ENCODE measurements at regions not wholly inside any gene's neighbourhood (a gene's known extent, or its start where the extent isn't known, plus 50 kb on each side); places are given as distances from the start of the nearest gene placed in this dataset.

DNA sequence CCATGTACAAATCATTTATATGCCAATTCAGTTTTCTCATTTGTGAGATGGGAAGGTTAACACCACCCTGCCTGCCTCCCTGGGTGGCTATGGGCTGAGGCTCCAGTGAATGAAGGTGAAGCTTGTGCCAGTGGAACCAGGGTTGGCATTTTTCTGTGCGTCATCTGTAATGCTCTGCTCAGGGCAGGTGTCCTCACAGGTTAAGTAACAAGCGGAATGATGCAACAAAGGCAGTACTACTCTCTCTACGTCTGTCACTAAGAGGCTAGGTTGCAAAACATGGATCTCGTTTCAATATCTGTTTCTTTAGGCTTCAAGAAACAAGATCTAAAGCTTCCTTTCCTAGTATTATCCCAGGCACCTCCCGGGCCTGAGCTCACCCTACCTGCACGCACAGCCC is 67.0 kb upstream of the ZNF648 start:
- Histone ChIP-seq H3K4me1 (no peaks in the 10 kb centered on the region), H3K4me3 (no peak overlapping the region), H3K36me3 (no peaks in the 10 kb centered on the region), H3K27me3 (no peaks in the 10 kb centered on the region), H3K27ac (no peak overlapping the region), H3K9me3 (no peaks in the 10 kb centered on the region)
- DNase-seq (ENCODE audit: low spot score in 2 of 2) = no peak
- WGBS = 94% methylated on average over 6 of the region's 6 CpGs
- TF ChIP-seq EP300 (IDR thresholded peaks at IDR 0.05) (no peak), POLR2A (IDR thresholded peaks at IDR 0.05) (no peak), POLR2AphosphoS5 (IDR thresholded peaks at IDR 0.05) (no peak)
- TF ChIP-seq, protein P1, sequence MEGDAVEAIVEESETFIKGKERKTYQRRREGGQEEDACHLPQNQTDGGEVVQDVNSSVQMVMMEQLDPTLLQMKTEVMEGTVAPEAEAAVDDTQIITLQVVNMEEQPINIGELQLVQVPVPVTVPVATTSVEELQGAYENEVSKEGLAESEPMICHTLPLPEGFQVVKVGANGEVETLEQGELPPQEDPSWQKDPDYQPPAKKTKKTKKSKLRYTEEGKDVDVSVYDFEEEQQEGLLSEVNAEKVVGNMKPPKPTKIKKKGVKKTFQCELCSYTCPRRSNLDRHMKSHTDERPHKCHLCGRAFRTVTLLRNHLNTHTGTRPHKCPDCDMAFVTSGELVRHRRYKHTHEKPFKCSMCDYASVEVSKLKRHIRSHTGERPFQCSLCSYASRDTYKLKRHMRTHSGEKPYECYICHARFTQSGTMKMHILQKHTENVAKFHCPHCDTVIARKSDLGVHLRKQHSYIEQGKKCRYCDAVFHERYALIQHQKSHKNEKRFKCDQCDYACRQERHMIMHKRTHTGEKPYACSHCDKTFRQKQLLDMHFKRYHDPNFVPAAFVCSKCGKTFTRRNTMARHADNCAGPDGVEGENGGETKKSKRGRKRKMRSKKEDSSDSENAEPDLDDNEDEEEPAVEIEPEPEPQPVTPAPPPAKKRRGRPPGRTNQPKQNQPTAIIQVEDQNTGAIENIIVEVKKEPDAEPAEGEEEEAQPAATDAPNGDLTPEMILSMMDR (IDR thresholded peaks at IDR 0.05) = no peak

DNA sequence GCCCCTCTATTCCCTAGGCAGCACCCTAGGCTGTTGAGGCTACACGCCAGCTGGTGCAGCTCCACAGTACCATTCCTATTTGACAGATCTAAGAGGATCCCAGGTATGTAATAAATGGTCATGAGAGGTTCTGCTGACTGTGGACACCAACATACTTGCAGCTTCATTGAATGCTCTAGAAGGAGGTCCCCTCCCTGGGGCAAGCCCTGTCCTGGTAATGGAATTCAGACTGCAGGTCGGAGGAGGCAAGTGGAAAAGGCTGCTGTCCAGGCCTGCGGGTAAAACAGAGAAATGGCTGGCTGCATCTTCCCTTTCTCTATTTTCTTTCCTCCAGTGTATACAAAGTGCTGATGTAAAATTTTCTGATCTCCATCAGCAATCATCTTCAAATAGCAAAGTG is 66.1 kb upstream of the ZNF648 start:
- H3K27me3 ChIP-seq = no peaks in the 10 kb centered on the region
- 81% methylated on average over 3 of the region's 3 CpGs for WGBS
- TF ChIP-seq, protein P1 (IDR thresholded peaks at IDR 0.05) = no peak
- TF ChIP-seq POLR2AphosphoS5 (IDR thresholded peaks at IDR 0.05) = no peak
- TF ChIP-seq EP300 (IDR thresholded peaks at IDR 0.05) = no peak
- TF ChIP-seq POLR2A (IDR thresholded peaks at IDR 0.05) = no peak
- no peak overlapping the region for H3K4me3 ChIP-seq
- DNase-seq (ENCODE audit: low spot score in 2 of 2) = no peak
- H3K36me3 ChIP-seq = no peaks in the 10 kb centered on the region
- H3K4me1 ChIP-seq = no peaks in the 10 kb centered on the region
- no peak overlapping the region for H3K27ac ChIP-seq
- no peaks in the 10 kb centered on the region for H3K9me3 ChIP-seq

DNA sequence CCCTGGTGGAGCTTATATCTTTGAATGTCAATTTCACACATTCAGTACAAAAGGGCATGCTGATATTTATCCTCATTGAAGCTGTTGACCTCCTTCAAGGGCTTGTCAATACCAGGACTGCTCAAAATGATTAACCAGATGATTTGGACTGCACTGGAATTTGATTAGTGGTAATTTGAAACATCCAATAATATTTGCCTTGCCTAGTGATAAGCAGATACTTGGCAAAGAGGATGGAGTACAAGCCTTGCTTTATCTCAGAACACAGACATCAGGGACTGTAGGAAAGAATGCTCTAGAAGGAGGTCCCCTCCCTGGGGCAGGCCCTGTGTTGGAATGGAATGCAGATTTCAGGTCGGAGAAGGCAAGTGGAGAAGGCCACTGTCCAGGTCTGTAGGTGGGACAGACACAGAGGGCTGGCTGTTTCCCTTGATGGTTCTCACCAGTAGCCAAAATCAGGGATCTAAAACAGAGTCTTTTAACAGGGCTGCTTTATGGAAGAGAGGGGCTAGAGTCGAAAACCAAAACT is 64.8 kb upstream of the ZNF648 start:
- Histone ChIP-seq H3K27ac (no peak overlapping the region), H3K36me3 (no peaks in the 10 kb centered on the region), H3K4me1 (peaks cover 13% of the 10 kb centered on the region), H3K4me3 (no peak overlapping the region), H3K9me3 (no peaks in the 10 kb centered on the region), H3K27me3 (no peaks in the 10 kb centered on the region)
- no peak for TF ChIP-seq POLR2A (IDR thresholded peaks at IDR 0.05)
- no peak for TF ChIP-seq EP300 (IDR thresholded peaks at IDR 0.05)
- no peak for TF ChIP-seq POLR2AphosphoS5 (IDR thresholded peaks at IDR 0.05)
- TF ChIP-seq, protein P1 (IDR thresholded peaks at IDR 0.05) = no peak
- WGBS = 91% methylated on average over 2 of the region's 2 CpGs
- no peak for DNase-seq (ENCODE audit: low spot score in 2 of 2)

DNA sequence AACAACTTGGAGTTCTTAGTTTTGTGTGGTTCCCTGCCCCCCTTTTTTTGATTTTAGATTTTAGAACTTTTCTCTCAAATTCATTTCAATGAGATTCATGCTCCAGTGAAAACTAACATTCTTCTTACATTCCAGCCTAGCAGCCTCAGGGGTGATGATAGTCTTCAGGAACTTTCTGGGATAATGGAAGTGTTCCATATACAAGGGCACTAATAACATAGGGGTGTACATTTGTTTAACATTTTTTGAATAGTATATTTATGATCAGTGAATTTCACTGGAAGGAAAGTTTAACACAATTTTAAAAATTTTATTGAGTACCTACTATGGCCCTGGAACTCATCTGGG is 61.4 kb upstream of the ZNF648 start:
- no peak for TF ChIP-seq EP300 (IDR thresholded peaks at IDR 0.05)
- TF ChIP-seq POLR2AphosphoS5 (IDR thresholded peaks at IDR 0.05) = no peak
- TF ChIP-seq, protein P1 (IDR thresholded peaks at IDR 0.05) = no peak
- no peak for TF ChIP-seq POLR2A (IDR thresholded peaks at IDR 0.05)
- H3K4me1 ChIP-seq = peaks cover 25% of the 10 kb centered on the region
- no peak overlapping the region for H3K4me3 ChIP-seq
- H3K36me3 ChIP-seq = no peaks in the 10 kb centered on the region
- H3K27ac ChIP-seq = no peak overlapping the region
- DNase-seq (ENCODE audit: low spot score in 2 of 2) = no peak
- no peaks in the 10 kb centered on the region for H3K9me3 ChIP-seq
- H3K27me3 ChIP-seq = no peaks in the 10 kb centered on the region

DNA sequence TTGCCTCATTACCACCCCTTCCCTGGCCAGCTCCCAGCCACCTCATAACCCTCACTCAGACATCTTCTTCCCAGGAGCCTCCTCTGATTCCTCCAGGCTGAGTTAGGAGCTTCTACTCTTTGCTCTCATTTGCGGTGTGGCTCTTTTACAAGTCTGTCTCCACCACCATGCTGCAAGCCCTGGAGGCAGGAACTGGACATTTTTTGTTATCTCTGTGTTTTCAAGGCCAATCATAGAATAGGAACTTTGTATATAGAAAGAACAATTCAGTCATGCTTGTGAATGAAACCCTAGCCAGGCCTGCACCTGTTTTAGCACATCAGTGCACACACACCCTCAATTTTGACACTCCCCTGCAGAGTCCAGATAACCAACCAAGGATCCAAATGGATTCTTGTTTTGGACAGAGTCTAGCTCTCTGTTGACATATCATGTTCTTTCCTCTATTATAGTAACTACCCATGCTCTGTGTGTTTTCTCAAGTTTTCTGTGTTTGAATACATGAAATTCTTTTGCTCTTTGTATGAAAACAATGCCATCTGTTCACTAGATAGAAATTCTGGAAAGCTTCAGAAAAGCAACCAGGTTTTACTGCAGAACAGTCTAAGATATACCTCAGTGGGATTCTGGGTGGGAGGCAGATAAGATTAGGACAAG is 60.9 kb upstream of the ZNF648 start:
- Histone ChIP-seq H3K27ac (peak overlapping the region; percentile 50), H3K4me3 (no peak overlapping the region), H3K9me3 (no peaks in the 10 kb centered on the region), H3K36me3 (no peaks in the 10 kb centered on the region), H3K4me1 (peaks cover 25% of the 10 kb centered on the region), H3K27me3 (no peaks in the 10 kb centered on the region)
- 84% methylated on average over 1 of the region's 1 CpG for WGBS
- no peak for DNase-seq (ENCODE audit: low spot score in 2 of 2)
- no peak for TF ChIP-seq EP300 (IDR thresholded peaks at IDR 0.05)
- TF ChIP-seq POLR2AphosphoS5 (IDR thresholded peaks at IDR 0.05) = no peak
- TF ChIP-seq, protein P1 (IDR thresholded peaks at IDR 0.05) = no peak
- no peak for TF ChIP-seq POLR2A (IDR thresholded peaks at IDR 0.05)
